ENCODE measurements at regions not wholly inside any gene's neighbourhood (a gene's known extent, or its start where the extent isn't known, plus 50 kb on each side); places are given as distances from the start of the nearest gene placed in this dataset.

DNA sequence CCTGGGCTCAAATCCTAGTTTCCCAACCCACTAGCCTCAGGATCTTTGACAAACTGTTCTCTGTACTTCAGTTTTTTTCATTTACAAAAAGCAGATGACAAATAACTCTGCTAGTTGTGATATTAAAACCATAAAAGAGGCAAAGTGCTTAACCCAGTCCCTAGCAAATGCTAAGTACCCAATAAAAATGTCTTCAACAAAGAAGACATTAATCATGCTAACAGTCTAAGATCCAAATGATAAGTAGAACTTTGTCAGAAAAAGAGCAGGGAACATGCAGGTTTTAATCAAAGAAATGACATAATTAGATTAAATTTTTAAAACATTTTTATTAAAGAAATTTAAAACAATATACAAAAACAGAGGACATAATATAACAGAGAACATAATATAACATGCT lies 203.0 kb upstream of the ADRA1B start:
- no peak for DNase-seq

- DNase-seq: no peak
Measured at GRCh38 chr5:159713773-159714172, 202.5 kb upstream of the ADRA1B start.

- DNase-seq: no peak
Measured at GRCh38 chr5:159725475-159725874, 190.8 kb upstream of the ADRA1B start.

- DNase-seq: no peak
Measured at GRCh38 chr5:159727167-159727566, 189.1 kb upstream of the ADRA1B start.

DNA sequence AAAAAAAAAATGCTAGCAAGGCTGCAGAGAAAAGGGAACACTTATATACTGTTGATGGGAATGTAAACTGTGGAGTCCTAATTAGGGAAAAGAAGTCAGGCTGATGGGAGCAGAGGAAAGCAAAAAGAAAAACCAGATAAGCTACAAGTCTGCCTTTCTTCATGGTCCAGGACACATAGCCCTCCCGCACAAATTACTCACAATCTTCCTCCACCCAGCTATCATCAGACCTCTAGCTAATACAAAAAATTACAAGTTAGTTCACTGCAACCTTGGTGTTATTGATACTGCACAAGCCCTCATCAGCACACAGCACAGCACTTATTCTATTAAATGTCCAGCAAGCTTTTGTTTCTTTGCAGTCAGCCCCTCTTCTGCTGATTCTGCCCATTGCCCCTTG lies 186.0 kb upstream of the ADRA1B start:
- no peak for DNase-seq

DNA sequence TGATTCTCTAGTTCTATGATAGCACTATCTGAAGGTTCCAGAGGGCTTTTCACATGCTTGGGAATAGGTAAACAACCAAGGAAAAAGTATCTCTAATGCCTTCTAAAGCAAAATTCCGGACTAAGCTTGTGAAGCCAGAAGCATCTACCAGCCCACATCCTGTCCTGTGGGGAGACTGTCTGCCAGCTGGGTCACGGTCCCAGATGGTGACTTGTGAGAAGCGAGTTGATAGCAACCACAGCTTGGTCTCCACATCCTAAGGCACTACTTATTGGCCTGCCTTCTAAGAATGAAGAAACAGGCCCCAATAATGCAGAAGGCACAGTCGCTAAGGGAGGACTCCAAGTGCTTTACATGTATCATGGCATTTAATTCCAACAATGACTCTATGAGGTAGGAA lies 184.1 kb upstream of the ADRA1B start:
- DNase-seq: peak; percentile 3

DNA sequence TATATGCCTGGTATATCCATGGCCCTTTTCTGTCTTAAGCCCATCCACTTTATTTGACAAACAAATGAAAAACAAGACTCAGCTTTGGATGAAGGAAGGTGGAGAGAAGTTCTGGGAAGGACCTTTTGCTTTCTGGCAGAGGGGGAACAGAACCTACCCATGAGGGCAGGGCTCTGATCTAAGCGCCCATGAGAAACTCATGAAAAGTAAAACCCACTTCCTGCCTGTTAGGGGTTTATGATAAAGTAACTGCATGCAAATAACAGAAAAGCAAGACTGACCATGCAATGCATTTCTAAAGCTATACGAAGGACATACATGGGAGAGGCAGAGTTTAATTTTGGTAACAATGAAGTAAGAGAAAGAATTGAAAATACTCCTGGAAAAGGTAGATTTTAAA lies 181.9 kb upstream of the ADRA1B start:
- no peak for DNase-seq

GRCh38 chr5:159735036-159735435 lies 181.2 kb upstream of the ADRA1B start:
- no peak for DNase-seq

- no peak for DNase-seq
Measured at GRCh38 chr5:159735749-159736660, 180.3 kb upstream of the ADRA1B start.

GRCh38 chr5:159736844-159737243 lies 179.4 kb upstream of the ADRA1B start:
- DNase-seq: no peak

DNA sequence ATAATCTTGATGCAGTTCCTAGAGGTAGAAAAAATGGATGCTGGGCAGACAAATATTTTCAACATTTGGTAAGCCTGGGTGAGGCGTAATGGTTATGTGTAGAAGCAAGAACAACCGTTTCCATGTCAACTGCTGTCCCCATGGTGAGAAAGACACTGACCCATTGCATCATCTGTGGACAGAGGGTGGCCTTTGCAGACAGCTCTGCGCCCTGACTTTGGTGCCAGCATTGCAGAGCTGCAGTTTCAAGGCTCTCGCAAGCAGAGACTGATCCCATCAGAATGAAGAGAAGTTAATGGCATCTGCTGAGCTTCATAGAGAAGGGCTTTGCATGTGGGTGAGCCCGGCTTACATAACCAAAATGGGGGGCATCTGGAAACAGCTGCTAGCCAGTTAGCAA lies 179.0 kb upstream of the ADRA1B start:
- no peak for DNase-seq

DNA sequence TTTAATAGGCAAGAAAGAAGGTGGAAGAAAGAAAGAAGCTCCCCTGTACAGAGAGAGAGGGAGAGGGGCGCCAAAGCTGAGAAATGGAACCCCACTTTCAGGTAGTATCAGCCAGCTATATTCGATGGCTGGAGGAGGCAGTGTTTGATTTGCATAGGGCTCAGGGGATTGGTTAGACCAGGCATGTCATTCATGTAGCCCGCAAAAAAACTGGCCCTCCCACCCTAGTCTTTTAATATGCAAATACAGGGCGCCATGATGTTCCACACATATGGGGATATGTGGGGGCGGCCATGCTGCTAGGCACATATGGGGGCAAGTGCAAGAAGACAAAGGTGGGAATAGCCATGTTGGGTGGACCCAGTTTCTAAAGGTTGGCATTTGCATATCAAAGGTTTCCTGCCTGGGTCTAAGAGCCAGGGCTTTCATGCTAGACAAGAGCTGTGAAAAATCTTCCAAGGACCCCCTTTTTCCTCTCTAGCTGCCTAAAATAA lies 174.4 kb upstream of the ADRA1B start:
- DNase-seq: no peak

DNA sequence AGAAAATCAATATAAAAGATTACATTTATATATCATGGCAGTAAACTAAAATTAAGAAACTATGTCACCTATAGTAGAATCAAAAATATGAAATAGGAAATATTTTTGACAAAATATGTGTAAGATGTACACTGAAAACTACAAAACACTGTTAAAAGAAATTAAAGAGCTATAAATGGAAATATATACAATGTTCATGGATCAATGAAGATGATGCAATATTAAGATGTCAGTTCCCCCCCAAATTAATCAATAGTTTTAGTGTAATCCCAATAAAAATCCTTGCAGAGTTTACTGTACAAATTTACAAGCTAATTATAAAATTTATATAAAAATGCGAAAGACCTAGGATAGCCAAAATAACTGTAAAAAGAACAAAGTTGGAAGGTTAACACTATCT lies 173.0 kb upstream of the ADRA1B start:
- DNase-seq: no peak

- no peak for DNase-seq
Measured at GRCh38 chr5:159746707-159747106, 169.6 kb upstream of the ADRA1B start.

- DNase-seq: no peak
Measured at GRCh38 chr5:159749146-159749545, 167.1 kb upstream of the ADRA1B start.

DNA sequence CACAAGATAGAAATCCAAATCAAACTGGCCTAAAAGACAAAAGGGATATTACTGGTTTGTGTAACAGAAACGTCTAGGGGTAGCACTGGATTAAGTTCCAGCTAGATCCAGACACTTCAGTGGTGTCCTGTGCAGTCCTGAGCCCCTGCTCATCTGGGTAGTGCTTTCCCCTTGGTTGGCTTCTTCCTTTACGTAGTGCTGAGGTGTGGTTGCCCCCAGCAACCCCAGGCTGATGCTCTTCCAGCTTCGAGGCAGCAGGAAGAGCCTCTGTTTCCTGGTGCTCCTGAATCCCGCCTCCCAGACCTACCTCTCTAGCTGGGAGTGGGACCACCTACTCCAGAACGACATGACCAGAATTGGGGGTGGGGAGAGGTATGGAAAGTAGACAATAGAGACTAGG lies 166.1 kb upstream of the ADRA1B start:
- DNase-seq: no peak

GRCh38 chr5:159751459-159751858 lies 164.8 kb upstream of the ADRA1B start:
- DNase-seq: no peak

- no peak for DNase-seq
Measured at GRCh38 chr5:159752622-159753275, 163.5 kb upstream of the ADRA1B start.

- DNase-seq: no peak
Measured at GRCh38 chr5:159758189-159758588, 158.1 kb upstream of the ADRA1B start.

- no peak for DNase-seq
Measured at GRCh38 chr5:159759791-159760290, 156.4 kb upstream of the ADRA1B start.

DNA sequence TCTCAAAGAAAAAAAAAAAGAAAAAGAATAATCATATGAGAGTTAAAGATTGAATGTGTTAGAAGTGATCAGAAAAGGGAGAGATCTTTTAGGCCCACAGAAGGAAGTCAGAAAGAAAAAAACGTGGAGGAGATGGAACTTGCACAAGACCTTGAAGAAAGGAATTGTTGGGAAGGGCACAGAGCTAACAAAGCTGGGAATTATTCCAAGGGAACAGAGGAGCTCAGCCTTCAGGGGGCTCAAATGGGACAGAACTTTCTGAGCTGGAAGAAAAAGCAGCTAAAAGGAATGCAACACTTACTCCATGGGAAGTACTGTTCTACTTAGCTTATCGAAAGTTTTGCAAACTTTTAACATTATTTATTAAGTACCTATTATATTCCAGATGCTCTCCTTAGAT lies 153.4 kb upstream of the ADRA1B start:
- DNase-seq: no peak

- DNase-seq: no peak
Measured at GRCh38 chr5:159763562-159763961, 152.7 kb upstream of the ADRA1B start.

GRCh38 chr5:159764283-159765134 lies 151.8 kb upstream of the ADRA1B start:
- no peak for DNase-seq
